HT1080 (cell line): ENCODE measurements at regions not wholly inside any gene's neighbourhood (a gene's known extent, or its start where the extent isn't known, plus 50 kb on each side); places are given as distances from the start of the nearest gene placed in this dataset.
"Not testable (repeated sequence)": the region's sequence is repeated elsewhere in the genome, so short reads cannot be mapped to it uniquely, and the experiment has no call there.

Experiments
- DNase-seq: peaks from one replicate; pipeline ENCODE4 v3.0.0-alpha.2; 2015; ENCODE audit warnings: low read depth

DNA sequence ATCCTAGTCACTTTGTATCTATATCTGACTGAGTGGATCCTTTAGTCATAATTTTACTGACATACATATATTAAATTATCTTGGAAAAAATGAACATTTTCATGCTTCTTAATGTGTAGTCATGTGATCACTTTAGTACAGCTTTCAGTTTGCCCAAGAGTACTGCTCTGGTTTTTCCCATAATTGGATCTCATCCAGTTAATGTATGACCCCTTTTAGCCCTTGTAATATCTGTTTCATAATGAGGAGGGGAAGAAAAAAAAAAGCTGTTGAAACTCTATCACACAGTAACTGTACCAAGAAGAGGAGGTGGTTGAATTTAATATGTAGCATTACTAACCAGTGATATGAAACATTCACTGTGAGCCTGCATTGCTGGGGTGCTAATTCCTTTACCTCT is 328.7 kb downstream of the PTPRC start:
- no peak for DNase-seq

DNA sequence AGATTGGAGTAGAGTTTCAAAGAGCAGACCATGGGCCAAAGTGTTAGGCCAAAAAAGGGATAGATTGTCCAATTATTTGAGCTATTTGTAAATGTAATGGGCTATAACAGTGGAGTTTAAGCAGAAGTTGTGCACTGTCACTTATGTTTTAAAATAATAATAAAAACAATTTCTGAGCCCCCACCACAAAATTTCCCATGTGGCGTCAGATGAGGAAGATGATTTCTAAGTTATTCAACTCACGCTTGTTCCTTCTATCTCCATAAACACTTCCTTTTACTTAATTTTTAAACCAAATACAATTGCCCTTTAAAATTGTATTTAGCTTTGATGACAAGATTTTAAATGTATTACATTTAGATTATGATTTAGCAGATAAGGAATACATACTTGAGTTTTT is 330.0 kb downstream of the PTPRC start:
- no peak for DNase-seq

DNA sequence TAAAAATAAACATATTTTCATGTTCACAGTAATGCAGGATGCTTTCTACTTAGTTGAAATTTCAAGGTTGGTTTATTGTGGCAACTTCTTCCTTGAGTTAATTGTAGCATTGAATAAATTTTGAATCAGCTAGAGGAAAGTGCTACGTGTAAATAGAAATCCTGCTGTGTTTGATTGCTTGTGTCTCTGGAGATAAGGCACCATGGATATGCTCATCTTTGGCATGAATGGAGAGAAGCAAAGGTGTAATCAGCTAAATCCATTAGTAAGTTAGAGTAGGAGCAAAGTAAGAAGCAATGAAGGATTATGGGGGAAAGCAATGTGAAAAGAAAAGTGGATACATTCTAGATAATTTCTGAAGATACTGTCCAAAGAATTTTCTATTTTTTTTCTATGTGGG is 331.1 kb downstream of the PTPRC start:
- DNase-seq: no peak

DNA sequence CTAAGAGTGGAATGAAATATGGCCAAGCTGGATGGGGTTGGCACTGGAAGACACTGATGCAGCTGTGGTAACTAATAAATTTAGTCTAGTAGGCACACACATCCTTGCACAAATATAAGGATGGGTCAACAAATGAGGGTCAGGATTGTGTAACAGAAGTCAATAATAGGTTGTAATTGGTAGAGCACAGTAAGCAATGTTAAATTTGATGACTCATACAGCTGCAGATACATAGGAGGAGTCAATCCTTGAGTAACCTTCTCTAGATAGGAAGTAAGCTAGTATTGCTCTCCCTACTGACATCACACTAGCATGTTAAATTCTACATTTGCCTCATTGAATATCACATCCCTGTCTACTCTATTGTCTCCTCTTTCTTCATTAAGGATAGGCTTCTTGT is 332.1 kb downstream of the PTPRC start:
- DNase-seq: peak; percentile 39

DNA sequence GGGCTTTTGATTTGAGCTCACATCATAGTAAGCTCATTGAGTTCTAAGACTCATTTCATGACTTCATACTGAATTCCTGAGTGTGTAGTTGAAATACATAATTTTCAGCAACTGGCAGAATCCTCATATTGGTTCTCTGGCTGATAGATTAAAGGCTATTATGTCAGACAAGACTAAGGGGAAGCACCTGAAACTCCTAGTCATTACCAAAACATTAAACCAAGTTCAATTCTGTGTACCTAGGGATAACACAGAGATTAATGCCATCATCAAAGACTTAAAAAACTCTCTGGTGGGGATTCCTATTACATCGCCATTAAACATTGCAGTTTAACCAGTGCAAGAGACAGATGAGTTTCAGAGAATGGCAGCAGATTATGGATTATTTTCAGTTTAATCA is 339.1 kb downstream of the PTPRC start:
- no peak for DNase-seq

DNA sequence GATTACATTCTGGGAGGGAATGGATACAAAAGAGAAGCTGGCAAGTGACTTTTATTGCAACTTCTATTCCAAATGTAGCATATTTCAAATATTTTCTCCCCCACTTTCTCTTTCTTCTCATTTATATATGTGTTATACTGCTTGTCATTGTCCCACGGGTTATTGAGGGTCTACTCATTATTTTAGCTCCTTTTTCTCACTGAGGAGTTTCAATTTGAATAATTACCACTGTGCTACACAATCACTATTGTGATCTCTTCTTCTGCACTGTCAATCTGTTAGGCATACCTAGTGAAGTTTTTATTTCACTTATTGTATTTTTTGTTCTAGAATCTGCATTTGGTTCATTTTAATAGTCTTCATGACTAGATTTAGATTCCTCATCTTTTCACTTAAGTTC is 339.7 kb downstream of the PTPRC start:
- no peak for DNase-seq

DNA sequence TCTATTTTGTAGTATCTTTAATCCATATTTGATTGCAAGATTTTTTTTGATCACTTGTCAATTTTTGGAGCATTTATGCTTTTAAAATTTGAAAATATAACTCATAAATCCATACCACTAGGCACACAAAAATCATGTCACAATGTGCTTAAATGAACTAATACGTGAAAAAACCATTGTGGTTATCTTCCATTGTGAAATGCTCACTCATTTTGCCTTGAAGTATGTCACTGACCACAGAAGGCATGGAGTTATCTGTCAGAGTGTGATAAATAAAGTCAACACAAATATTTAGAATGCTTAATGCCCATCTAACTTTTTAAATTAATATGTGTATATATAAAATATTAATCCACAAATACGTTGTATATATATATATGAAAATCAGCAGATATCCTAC is 347.2 kb downstream of the PTPRC start:
- no peak for DNase-seq

DNA sequence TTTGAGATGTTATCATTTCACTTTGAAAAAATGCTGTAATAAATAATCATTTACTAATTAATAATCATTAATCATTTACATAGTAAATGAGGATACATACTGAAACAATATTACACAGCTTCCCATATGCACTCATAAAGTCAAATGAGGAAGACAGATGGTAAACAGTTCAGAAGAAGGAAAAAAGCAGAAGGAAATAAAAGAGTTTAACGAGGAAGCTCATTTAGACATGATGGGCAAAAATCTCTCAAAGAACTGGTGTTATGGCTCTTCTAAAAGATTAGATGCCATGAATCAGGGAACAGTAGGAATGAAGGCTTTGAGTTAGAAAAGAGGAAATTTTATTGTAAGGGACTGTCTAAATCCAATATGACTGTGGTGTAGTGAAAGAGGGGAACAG is 347.6 kb downstream of the PTPRC start:
- DNase-seq: no peak

DNA sequence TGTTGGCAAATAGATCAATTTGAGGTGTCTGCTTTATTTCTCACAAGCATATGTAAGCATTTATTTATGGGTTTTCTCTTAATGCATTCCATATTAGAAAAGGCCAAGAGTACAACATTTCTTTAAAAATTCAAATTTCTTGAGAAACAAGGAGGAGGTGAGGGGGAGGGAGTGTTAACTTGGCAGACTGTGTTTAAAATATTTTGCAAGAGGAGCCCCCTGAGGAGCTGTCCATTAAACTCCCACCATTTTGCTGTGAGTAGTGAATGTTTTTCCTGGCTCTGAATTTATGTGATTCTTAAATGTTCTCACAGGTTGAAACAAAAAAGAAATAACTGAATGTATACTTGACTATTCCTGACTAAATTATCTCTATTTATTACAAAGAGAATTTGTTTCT is 363.8 kb downstream of the PTPRC start:
- DNase-seq: no peak

DNA sequence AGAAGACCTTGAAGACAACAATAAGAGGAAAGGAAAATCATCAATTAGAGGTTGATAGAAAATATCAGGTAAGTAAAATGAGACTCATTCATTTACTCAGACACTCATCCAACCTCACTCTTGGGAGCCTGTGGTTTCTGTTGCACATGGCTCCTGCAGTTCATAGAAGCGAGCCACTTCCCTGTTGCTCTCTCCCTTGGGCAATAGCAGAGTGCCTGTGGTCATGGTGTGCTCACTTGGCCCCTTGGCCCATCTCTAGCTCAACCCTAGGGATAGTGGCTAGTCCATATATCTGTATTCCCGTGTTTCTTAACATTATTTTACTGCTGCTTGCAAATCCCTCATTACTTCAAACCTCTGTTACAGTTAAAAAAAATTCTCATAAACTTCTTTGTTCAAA is 368.6 kb downstream of the PTPRC start:
- peak; percentile 24 for DNase-seq

DNA sequence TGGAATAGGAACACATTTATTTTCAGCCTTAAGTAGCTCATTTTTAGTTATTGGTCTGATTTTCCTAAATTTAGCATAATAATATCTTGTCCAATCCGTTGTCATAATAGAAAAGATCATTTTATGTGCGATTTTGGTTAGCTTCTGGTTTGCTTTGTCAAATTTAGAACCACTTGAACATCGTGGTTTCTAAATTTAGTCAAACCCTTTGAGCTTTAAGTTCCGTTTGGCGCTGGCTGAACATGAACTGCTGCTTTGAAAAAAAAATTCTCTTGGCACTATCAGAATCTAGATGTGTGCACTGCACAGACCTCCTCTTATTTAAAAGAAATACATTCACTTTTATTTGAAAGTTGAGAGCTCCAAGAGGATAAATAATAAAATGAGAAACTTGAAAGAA is 370.6 kb downstream of the PTPRC start:
- no peak for DNase-seq

DNA sequence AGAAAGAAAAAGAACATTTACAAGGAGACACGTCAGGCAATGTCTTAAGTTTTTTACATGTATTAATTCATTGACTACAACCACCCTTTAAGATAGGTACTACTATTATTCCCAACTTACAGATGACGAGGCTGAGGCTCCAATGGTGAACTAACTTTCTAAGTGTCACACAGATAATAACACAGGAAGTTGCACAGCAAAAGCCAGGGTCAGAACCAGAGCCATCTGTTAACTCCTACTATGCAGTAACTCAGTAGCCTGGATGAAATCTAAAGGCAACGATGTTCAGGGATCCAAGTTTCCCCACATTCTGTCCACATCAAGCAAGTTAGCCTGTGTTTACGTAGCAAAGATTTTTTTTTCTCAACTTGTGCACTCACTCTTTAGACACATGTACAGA is 371.7 kb downstream of the PTPRC start:
- no peak for DNase-seq

DNA sequence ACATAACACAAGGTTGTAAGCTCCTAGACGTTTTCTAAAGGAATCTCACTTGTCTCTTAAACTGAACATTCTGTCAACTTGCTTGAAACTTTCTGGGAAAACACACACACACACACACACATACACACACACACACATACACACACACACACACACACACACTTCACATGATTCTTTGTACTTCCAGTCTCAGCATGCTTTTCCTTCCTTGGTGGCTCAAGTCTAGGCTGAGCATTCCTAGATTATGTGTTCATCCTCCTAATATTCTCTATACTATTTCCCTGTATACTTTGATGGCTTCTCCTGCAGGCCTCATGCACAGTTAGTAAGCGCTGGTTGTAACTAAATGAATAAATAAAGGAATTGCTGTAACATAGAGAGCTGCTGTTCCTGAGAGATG is 372.1 kb downstream of the PTPRC start:
- DNase-seq: no peak

DNA sequence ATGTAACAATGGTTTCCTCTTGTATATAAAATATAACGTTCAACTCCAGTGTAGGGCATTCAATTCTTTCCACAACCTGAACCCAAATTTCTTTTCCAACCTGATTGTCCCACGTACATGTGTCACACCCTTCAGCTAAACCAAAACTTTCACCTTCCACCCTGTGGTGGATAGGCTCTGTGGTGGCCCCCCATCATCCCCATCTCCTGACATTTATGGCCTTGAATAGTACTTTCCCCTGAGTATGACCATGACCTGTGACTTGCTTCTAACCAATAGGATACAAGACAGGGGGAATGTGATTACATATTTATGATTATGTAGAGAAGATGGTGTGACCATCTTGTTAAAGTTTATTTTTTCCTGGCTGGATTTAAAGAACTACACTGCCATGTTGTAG is 377.0 kb downstream of the PTPRC start:
- DNase-seq: no peak

DNA sequence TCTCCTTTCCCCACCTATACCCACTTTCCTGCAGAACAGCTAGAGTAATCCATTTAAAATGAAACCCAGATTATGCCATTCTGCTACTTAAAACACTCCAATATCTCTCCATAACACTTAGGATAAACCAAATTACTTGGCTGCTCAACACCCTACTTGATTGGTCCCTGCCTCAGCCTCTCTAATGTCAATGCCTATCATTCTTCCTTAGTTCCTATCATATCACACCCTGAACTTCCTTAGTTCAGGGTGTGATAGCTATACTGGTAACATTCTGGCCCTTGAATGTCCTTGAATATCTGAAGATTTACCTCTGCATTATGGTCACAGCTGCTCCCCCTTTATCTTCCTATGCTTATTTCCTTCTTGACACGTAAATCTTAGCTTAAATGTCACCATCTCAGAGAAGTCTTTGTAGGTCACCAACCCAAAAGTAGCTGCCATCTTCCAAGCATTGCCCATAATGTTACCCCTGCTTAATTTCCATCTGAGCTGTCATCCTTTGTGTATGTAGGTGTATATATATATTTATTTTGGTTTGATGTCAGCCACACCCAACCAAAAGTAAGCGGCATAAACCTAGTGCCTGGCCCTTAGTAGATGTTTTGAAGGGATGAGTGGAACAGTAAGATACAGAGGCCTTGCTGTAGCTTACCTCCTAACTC is 379.8 kb downstream of the PTPRC start:
- DNase-seq: no peak

DNA sequence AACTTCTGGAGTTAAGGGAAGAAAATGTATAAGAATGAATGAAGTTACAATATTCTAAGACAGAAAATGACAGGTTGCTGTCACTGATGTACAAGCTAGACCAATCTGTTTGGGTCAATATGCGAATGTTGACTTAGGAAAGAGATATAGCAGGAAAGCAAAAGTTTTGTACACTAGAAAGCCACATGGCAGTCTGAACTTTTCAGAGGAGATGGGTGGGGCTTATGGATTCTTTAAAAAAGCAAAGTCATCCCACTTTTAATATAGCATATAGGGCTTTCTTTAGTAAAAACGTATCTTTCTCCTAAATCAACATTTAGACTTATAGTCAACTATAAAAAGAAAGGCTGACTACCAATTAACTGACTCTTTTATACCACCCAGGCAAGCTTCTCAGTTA is 381.2 kb downstream of the PTPRC start:
- DNase-seq: no peak

DNA sequence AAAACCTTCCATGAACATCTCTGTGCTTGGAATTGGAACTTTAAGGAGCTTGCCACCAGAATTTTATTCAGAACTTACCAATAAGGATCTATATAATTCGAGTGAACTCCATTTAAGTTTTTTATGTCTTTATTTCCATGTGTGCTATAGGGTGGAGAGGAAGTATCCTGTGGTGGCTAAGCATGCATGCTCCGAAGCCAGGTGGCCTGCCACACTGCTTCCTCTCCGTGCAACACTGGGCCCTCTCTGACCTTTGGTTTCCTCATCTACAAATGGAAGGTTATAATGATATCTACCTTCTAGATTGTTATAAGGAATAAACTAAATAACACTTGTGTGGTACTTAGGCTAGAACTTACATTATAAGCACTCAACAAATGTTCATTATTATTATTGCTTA is 382.1 kb downstream of the PTPRC start:
- no peak for DNase-seq

DNA sequence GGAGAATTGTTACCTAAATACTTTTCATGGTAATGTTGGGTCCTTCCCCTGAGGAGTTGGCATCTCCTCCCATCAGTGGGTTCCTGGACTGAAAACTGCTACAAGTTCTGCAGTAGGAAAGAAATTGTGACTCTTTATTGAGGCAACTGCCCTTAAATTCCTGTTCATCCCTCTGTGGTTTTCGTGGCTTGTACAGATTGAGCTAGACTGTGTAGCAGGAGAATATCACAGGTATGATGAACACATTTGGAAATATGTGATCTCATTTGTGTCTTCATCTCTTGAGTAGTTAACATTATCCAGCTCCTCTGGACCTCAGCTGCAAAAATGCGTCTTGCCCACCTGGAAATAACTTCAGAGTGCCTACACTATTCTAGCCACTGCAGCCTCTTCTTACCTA is 390.6 kb downstream of the PTPRC start:
- peak; percentile 37 for DNase-seq

DNA sequence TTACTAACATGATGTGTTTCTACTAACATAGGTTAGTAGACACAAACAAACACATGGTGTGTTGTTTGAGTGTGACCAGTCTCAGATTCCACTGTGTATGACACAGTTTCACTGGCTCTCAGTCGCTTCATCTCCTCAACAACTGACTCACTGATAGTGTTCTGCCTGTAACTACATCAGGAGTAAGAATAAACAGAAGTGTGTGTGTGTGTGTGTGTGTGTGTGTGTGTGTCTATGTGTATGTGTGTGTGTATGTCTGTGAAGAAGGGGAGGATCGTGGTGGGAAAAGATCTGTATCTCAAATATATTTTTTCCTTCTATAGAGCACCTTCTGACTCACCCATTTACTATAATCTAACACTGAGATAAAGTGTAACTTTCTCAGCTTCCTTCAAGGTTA is 391.0 kb downstream of the PTPRC start:
- peak; percentile 14 for DNase-seq

DNA sequence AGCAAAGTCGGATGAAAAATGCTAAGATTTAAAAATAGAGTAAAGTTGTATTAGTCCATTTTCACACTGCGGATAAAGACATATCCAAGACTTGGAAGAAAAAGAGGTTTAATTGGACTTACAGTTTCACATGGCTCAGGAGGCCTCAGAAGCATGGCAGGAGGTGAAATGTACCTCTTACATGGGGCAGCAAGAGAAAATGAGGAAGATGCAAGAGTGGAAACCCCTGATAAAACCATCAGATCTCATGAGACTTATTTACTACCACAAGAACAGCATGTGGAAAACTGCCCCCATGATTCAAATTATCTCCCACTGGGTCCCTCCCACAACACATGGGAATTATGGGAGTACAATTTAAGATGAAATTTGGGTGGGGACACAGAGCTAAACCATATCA is 391.7 kb downstream of the PTPRC start:
- not testable (repeated sequence) for DNase-seq

DNA sequence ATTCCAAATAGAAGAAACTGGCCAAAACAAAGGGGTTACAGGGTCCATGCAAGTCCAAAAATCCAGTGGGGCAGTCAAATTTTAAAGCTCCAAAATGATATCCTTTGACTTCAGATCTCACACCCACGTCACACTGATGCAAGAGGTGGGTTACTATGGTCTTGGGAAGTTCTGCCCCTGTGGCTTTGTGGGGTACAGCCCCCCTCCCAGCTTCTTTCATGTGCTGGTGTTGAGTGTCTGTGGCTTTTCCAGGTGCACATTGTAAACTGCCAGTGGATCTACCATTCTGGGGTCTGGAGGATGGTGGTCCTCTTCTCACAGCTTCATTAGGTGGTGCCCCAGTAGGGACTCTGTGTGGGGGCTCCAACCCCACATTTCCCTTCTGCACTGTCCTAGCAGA is 392.3 kb downstream of the PTPRC start:
- not testable (repeated sequence) for DNase-seq

DNA sequence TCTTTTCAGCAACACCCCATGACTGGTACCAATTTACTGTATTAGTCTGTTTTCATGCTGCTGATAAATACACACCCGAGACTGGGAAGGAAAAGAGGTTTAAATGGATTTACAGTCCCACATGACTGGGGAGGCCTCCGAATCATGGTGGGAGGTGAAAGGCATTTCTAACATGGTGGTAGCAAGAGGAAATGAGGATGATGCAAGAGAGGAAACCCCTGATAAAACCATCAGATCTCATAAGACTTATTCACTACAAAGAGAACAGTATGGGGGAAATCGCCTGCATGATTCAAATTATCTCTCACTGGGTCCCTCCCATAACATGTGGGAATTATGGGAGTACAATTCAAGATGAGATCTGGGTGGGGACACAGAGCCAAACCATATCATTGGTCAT is 393.6 kb downstream of the PTPRC start:
- not testable (repeated sequence) for DNase-seq

DNA sequence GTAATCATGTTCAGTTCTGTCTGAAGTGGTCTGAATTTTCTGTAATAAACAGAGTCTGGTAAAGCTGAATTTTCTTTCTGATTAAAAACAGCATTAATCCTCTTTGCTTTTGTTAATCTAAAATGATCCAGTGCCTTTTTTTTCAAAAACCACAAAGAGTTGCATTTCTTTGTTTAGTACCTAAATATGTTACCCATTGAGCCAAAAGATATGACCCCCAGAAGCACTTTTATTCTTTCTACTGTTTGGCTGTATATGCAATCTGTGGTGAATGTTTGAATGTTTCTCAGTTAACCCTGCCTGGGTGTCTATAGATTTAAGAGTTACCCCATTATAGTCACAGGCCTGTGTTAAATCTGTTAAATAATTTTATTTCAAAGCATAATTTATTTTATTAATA is 394.8 kb downstream of the PTPRC start:
- DNase-seq: no peak

DNA sequence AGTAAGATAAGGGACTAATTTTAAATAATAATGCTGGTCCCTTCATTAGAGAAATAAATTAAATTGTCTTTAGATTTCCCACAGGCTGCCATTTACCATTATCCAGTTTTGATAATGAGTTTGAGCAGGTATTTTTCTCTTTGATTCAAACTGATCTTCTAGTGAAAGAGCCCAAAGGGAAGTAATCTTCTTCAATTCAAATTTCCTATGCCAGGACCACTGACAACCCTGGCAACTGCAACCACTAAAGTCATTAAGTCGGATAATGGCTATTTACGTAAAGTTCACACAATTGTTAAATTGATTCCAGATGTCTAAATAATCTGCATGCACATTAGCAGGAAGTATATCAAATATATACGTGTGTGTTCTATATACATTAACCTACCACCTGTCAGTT is 399.3 kb downstream of the PTPRC start:
- no peak for DNase-seq
